GM21423 (cell line): ENCODE measurements at regions not wholly inside any gene's neighbourhood (a gene's known extent, or its start where the extent isn't known, plus 50 kb on each side); places are given as distances from the start of the nearest gene placed in this dataset.

Experiments
- ATAC-seq: cut with Tn5 transposase; IDR thresholded peaks from one replicate; pipeline ENCODE4 v1.9.1; 2021; ENCODE audit warnings: mild to moderate bottlenecking, moderate library complexity; ENCODE audit not compliant: unreplicated experiment

GRCh38 chr4:163863082-163863481 is 368.6 kb downstream of the TMA16 start:
- ATAC-seq: no peak

GRCh38 chr4:163865010-163865409 is 370.5 kb downstream of the TMA16 start:
- ATAC-seq: no peak

GRCh38 chr4:163866728-163867315 is 372.3 kb downstream of the TMA16 start:
- no peak for ATAC-seq

- no peak for ATAC-seq
Measured at GRCh38 chr4:163868445-163868844, 374.0 kb downstream of the TMA16 start.

- ATAC-seq: no peak
Measured at GRCh38 chr4:163871078-163871477, 376.6 kb downstream of the TMA16 start.

- no peak for ATAC-seq
Measured at GRCh38 chr4:163875327-163875726, 380.8 kb downstream of the TMA16 start.

- ATAC-seq: no peak
Measured at GRCh38 chr4:163878336-163879121, 384.0 kb downstream of the TMA16 start.

GRCh38 chr4:163892417-163892816 is 397.9 kb downstream of the TMA16 start:
- no peak for ATAC-seq

- no peak for ATAC-seq
Measured at GRCh38 chr4:163895378-163896005, 401.0 kb downstream of the TMA16 start.

GRCh38 chr4:163901319-163901718 is 406.8 kb downstream of the TMA16 start:
- ATAC-seq: no peak

- no peak for ATAC-seq
Measured at GRCh38 chr4:163902417-163902816, 407.9 kb downstream of the TMA16 start.

GRCh38 chr4:163911891-163912290 is 417.4 kb downstream of the TMA16 start:
- ATAC-seq: no peak

GRCh38 chr4:163913571-163913970 is 419.1 kb downstream of the TMA16 start:
- no peak for ATAC-seq

GRCh38 chr4:163915896-163916295 is 421.4 kb downstream of the TMA16 start:
- ATAC-seq: no peak

- ATAC-seq: no peak
Measured at GRCh38 chr4:163920426-163920825, 425.9 kb downstream of the TMA16 start.

GRCh38 chr4:163922302-163922701 is 427.8 kb downstream of the TMA16 start:
- no peak for ATAC-seq

GRCh38 chr4:163923092-163923491 is 428.6 kb downstream of the TMA16 start:
- no peak for ATAC-seq

GRCh38 chr4:163930086-163930485 is 435.6 kb downstream of the TMA16 start:
- no peak for ATAC-seq

- no peak for ATAC-seq
Measured at GRCh38 chr4:163932504-163932903, 438.0 kb downstream of the TMA16 start.

- no peak for ATAC-seq
Measured at GRCh38 chr4:163939597-163939996, 445.1 kb downstream of the TMA16 start.

- ATAC-seq: no peak
Measured at GRCh38 chr4:163941221-163941905, 446.9 kb downstream of the TMA16 start.
